ENCODE measurements at regions not wholly inside any gene's neighbourhood (a gene's known extent, or its start where the extent isn't known, plus 50 kb on each side); places are given as distances from the start of the nearest gene placed in this dataset.

DNA sequence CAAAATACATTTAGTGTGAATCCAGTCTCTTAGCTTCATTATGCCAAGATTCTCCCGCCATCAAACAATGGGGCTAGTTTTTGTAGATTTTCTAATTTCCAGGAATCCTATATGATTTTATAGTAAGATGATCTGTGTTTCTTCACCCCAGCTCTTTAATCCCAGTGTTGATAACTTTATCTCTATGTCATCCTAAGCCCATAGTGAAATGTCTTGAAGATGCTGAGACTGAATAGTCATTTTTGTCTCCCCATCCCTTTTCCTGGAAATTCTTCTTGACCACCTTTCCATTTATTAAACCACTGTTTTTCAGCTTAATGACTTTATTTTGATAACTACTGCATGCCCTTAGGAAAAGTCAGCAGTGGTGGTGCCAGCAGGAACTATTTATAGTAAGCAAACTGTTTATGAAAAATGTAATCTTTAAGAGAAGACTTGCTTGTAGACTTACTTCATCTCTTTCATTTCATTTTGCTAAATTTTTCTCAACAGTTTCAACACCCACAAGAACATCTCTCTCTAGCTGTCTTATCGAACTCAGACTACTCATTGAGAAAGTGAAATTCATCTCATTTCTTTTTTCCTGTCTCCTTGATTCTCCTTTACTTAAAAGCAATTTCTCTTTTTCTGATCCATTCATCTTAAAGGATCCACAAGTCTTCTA is 116.6 kb downstream of the NTMT2 start:
- TF ChIP-seq, protein P1, sequence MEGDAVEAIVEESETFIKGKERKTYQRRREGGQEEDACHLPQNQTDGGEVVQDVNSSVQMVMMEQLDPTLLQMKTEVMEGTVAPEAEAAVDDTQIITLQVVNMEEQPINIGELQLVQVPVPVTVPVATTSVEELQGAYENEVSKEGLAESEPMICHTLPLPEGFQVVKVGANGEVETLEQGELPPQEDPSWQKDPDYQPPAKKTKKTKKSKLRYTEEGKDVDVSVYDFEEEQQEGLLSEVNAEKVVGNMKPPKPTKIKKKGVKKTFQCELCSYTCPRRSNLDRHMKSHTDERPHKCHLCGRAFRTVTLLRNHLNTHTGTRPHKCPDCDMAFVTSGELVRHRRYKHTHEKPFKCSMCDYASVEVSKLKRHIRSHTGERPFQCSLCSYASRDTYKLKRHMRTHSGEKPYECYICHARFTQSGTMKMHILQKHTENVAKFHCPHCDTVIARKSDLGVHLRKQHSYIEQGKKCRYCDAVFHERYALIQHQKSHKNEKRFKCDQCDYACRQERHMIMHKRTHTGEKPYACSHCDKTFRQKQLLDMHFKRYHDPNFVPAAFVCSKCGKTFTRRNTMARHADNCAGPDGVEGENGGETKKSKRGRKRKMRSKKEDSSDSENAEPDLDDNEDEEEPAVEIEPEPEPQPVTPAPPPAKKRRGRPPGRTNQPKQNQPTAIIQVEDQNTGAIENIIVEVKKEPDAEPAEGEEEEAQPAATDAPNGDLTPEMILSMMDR (IDR thresholded peaks at IDR 0.05), result no peak
- no peak for TF ChIP-seq EZH2 (IDR thresholded peaks at IDR 0.05)
